ENCODE measurements at regions not wholly inside any gene's neighbourhood (a gene's known extent, or its start where the extent isn't known, plus 50 kb on each side); places are given as distances from the start of the nearest gene placed in this dataset.
"Not testable (repeated sequence)": the region's sequence is repeated elsewhere in the genome, so short reads cannot be mapped to it uniquely, and the experiment has no call there.

DNA sequence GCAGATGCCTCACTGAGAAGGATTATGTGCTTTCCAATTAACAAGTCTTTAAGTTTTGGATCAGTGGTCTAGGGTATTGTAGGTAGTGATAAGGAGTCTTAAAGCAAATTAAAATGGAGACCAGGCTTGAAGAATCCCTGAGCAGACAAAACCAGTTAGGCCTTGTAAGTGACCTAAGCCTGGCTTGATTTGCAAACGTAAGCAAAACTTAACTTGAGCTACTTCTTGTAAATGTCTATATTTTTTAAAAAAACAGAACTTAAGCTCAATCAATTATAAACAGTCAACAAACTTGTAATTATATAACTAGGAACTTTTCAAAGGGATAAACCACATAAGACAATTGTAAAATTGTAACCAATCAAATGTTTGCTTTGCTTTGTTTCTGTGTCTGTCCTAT is 72.7 kb upstream of the NALF2 start:
- FAIRE-seq (no peak), DNase-seq (ENCODE audit: low read depth) (no peak)
- TF ChIP-seq, protein P1, sequence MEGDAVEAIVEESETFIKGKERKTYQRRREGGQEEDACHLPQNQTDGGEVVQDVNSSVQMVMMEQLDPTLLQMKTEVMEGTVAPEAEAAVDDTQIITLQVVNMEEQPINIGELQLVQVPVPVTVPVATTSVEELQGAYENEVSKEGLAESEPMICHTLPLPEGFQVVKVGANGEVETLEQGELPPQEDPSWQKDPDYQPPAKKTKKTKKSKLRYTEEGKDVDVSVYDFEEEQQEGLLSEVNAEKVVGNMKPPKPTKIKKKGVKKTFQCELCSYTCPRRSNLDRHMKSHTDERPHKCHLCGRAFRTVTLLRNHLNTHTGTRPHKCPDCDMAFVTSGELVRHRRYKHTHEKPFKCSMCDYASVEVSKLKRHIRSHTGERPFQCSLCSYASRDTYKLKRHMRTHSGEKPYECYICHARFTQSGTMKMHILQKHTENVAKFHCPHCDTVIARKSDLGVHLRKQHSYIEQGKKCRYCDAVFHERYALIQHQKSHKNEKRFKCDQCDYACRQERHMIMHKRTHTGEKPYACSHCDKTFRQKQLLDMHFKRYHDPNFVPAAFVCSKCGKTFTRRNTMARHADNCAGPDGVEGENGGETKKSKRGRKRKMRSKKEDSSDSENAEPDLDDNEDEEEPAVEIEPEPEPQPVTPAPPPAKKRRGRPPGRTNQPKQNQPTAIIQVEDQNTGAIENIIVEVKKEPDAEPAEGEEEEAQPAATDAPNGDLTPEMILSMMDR (IDR thresholded peaks at IDR 0.05; ENCODE audit: insufficient read depth, low read length, severe bottlenecking), result no peak
- Histone ChIP-seq H3K27me3 (ENCODE audit: control insufficient read depth, insufficient read depth, low read length) (no peaks in the 10 kb centered on the region), H3K4me3 (ENCODE audit: low read depth, low read length) (no peak overlapping the region), H3K36me3 (ENCODE audit: control insufficient read depth, insufficient read depth, low read length) (no peaks in the 10 kb centered on the region)

DNA sequence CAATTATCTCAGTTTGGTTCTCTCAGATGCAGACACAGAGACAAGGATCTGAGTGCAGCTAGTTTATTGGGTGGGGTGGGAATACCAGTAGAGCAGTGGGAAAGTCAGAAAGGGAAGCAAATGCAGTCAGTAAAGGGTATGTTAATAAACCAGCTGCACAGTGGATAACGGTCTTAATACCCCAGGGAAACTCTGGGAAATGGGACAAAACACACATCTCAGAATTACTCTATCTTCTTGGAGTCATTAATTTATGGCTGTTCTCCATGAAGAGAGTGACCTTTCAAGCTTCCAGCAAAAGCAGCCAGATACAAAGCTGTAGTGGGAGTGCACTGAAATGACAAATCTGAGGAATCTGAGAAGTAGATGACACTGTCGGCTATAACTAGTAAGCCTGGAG is 73.3 kb upstream of the NALF2 start:
- H3K4me3 ChIP-seq (ENCODE audit: low read depth, low read length), result no peak overlapping the region
- no peaks in the 10 kb centered on the region for H3K36me3 ChIP-seq (ENCODE audit: control insufficient read depth, insufficient read depth, low read length)
- no peak for FAIRE-seq
- no peaks in the 10 kb centered on the region for H3K27me3 ChIP-seq (ENCODE audit: control insufficient read depth, insufficient read depth, low read length)
- DNase-seq (ENCODE audit: low read depth), result no peak
- TF ChIP-seq, protein P1 (IDR thresholded peaks at IDR 0.05; ENCODE audit: insufficient read depth, low read length, severe bottlenecking), result no peak

DNA sequence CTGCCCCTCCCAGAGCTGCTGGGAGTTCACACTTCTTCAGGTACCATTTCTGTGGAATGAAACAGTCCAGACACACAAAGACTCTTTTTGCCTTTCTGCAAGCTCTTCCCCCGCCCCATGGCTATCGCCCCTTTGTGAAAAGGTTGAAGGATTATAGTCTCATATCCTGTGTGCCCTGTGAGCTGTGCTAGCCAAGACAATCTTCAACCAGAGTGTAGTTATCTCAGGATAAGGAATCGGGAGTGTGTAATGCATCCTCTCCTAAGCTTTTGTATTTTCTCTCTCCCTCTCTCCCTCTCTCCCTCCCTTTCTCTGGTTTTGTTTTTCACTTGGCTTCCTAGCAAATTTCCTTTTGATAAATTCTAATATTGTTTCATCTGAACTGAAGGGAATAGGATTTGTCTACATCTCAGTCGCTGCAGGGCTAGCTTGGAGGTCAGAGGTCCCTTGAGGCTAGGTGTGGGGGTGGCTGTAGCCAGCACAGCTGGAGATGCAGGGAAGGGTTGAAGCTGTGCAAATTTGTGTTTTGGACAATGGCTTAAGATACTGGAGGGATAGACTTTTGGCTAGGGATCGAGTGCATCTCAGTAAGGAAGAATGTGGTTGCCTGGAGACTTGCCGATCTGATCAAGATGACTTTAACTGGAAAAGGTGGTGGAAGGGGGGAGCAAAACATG is 74.6 kb upstream of the NALF2 start:
- Histone ChIP-seq H3K4me3 (ENCODE audit: low read depth, low read length) (no peak overlapping the region), H3K36me3 (ENCODE audit: control insufficient read depth, insufficient read depth, low read length) (no peaks in the 10 kb centered on the region), H3K27me3 (ENCODE audit: control insufficient read depth, insufficient read depth, low read length) (no peaks in the 10 kb centered on the region)
- TF ChIP-seq, protein P1 (IDR thresholded peaks at IDR 0.05; ENCODE audit: insufficient read depth, low read length, severe bottlenecking), result no peak
- FAIRE-seq, result no peak
- DNase-seq (ENCODE audit: low read depth), result no peak

DNA sequence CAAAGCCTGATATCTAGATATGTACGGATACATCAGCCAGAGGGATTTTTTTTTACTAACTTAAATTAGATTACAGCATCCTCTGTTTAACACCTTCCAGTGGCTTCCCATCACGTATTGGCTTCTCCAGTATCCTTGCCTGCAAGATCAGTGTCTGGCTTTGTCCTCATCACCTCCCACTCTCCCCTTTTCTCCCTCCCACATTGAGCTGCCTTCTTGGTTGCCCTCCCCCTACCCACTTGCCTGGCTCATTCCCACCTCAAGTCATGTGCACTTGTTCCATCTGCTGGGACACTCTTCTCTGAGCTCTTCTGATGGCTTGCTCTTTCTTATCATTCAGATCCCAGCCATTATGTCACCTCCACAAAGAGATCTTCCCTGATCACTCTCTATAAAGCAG is 75.9 kb upstream of the NALF2 start:
- no peaks in the 10 kb centered on the region for H3K27me3 ChIP-seq (ENCODE audit: control insufficient read depth, insufficient read depth, low read length)
- H3K4me3 ChIP-seq (ENCODE audit: low read depth, low read length), result no peak overlapping the region
- no peak for FAIRE-seq
- H3K36me3 ChIP-seq (ENCODE audit: control insufficient read depth, insufficient read depth, low read length), result no peaks in the 10 kb centered on the region
- DNase-seq (ENCODE audit: low read depth), result no peak
- TF ChIP-seq, protein P1 (IDR thresholded peaks at IDR 0.05; ENCODE audit: insufficient read depth, low read length, severe bottlenecking), result no peak

DNA sequence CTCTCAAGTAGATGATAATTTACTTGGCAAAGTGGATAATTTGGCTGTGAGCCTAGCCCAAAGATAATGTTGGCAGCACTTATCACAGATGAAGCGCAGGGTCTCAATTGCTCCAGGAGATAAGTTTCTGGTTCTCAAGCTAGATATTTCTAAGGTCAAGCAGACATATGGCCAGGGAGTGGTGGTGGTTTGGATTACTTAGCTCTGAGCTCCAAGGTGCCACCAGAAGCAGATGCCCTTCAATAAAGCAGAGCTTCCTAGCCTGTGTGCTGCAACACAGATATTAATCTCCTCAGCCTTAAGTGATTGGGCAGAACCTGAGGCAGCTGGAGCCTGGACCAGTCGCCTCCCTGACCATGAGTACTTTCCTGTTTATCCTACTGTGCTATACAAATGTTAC is 79.2 kb upstream of the NALF2 start:
- H3K4me3 ChIP-seq (ENCODE audit: low read depth, low read length), result no peak overlapping the region
- TF ChIP-seq, protein P1 (IDR thresholded peaks at IDR 0.05; ENCODE audit: insufficient read depth, low read length, severe bottlenecking), result no peak
- DNase-seq (ENCODE audit: low read depth) (no peak), FAIRE-seq (no peak)
- no peaks in the 10 kb centered on the region for H3K36me3 ChIP-seq (ENCODE audit: control insufficient read depth, insufficient read depth, low read length)
- H3K27me3 ChIP-seq (ENCODE audit: control insufficient read depth, insufficient read depth, low read length), result no peaks in the 10 kb centered on the region

DNA sequence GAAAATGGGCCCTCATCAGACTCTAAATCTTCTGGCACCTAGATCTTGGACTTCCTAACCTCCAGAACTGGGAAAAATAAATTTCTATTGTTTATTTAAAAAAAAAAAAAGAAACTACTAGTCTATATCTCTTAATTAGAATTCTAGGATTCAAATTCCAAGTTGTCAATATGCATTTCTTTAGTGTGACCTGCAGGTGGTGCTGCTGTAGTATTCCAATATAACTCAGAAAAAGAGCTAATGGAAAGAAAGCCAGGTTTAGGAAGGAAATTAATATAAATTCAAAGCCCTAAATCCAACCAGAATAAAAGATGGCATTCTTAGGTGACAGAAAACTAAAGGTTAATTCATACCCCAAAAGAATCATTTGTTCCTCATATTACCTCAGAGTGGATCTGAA is 80.0 kb upstream of the NALF2 start:
- no peak overlapping the region for H3K4me3 ChIP-seq (ENCODE audit: low read depth, low read length)
- DNase-seq (ENCODE audit: low read depth), result peak; percentile 8
- H3K27me3 ChIP-seq (ENCODE audit: control insufficient read depth, insufficient read depth, low read length), result no peaks in the 10 kb centered on the region
- TF ChIP-seq, protein P1 (IDR thresholded peaks at IDR 0.05; ENCODE audit: insufficient read depth, low read length, severe bottlenecking), result no peak
- no peaks in the 10 kb centered on the region for H3K36me3 ChIP-seq (ENCODE audit: control insufficient read depth, insufficient read depth, low read length)
- FAIRE-seq, result no peak

DNA sequence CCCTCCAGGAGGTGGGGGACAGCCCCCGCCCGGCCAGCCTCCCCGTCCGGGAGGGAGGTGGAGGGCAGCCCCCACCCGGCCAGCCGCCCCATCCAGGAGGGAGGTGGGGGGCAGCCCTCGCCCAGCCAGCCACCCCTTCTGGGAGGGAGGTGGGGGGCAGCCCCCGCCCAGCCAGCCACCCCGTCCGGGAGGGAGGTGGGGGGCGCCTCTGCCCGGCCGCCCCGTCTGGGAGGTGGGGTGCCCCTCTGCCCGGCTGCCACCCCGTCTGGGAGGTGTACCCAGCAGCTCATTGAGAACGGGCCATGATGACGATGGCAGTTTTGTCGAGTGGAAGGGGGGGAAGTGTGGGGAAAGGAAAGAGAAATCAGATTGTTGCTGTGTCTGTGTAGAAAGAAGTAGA is 81.9 kb upstream of the NALF2 start:
- DNase-seq (ENCODE audit: low read depth); H3K4me3 ChIP-seq (ENCODE audit: low read depth, low read length); FAIRE-seq; H3K36me3 ChIP-seq (ENCODE audit: control insufficient read depth, insufficient read depth, low read length); H3K27me3 ChIP-seq (ENCODE audit: control insufficient read depth, insufficient read depth, low read length): not testable (repeated sequence)
